Left ventricle myocardium inferior (tissue), 1 donor: ENCODE measurements at regions not wholly inside any gene's neighbourhood (a gene's known extent, or its start where the extent isn't known, plus 50 kb on each side); places are given as distances from the start of the nearest gene placed in this dataset.

Experiments
- DNase-seq: peaks from one replicate; pipeline ENCODE4 v3.0.0-alpha.2; 2020
- H3K27ac ChIP-seq: fragments of 200-600 bp; replicated peaks from 2 replicates; pipeline ENCODE4 v1.8.0; 2021
- H3K27me3 ChIP-seq: fragments of 200-600 bp; 2 replicates; pipeline ENCODE4 v1.8.0; 2021; ENCODE audit warnings: low read depth
- H3K36me3 ChIP-seq: fragments of 200-600 bp; 2 replicates; pipeline ENCODE4 v1.8.0; 2021
- H3K4me1 ChIP-seq: fragments of 200-600 bp; 2 replicates; pipeline ENCODE4 v1.8.0; 2021
- H3K4me3 ChIP-seq: fragments of 200-600 bp; 2 replicates; pipeline ENCODE4 v1.8.0; 2021; ENCODE audit warnings: mild to moderate bottlenecking, moderate library complexity
- H3K9me3 ChIP-seq: fragments of 200-600 bp; replicated peaks from 2 replicates; pipeline ENCODE4 v1.8.0; 2021
- intact Hi-C: fragments of 100-400 bp; cut with micrococcal nuclease; formaldehyde crosslinking; loops from one replicate; pipeline ENCODE4 v1.11.0; 2022
- TF ChIP-seq, protein P1 (sequence below): fragments of 200-600 bp; IDR thresholded peaks from 2 replicates; pipeline ENCODE4 v1.8.0; 2021; ENCODE audit warnings: antibody characterized with exemption, mild to moderate bottlenecking, borderline replicate concordance
- donor health status: DM: no; HTN: yes; CAD: no; lungs with severe emphysema.

DNA sequence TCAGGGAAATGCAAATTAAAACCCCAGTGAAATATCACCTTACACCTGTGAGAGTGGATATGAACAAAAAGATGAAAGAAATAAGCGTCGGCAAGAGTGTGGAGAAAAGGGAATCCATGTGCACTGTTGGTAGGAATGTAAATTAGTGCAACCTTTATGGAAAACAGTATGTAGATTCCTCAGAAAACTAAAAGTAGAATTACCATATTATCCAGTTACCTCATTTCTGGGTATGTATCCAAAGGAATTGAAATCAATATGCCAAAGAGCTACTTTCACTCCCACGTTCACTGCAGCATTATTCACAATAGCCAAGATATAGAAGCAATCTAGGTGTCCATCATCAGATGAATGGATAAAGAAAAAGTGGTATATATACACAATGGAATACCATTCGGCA, 246.0 kb upstream of the ARHGAP20 start:
- no peaks in the 10 kb centered on the region for H3K36me3 ChIP-seq
- DNase-seq = no peak
- no peak overlapping the region for H3K27ac ChIP-seq
- intact Hi-C loops = no loop called here
- peaks cover 9% of the 10 kb centered on the region for H3K27me3 ChIP-seq
- no peaks in the 10 kb centered on the region for H3K9me3 ChIP-seq
- H3K4me3 ChIP-seq = no peak overlapping the region
- H3K4me1 ChIP-seq = no peaks in the 10 kb centered on the region
- TF ChIP-seq, protein P1, sequence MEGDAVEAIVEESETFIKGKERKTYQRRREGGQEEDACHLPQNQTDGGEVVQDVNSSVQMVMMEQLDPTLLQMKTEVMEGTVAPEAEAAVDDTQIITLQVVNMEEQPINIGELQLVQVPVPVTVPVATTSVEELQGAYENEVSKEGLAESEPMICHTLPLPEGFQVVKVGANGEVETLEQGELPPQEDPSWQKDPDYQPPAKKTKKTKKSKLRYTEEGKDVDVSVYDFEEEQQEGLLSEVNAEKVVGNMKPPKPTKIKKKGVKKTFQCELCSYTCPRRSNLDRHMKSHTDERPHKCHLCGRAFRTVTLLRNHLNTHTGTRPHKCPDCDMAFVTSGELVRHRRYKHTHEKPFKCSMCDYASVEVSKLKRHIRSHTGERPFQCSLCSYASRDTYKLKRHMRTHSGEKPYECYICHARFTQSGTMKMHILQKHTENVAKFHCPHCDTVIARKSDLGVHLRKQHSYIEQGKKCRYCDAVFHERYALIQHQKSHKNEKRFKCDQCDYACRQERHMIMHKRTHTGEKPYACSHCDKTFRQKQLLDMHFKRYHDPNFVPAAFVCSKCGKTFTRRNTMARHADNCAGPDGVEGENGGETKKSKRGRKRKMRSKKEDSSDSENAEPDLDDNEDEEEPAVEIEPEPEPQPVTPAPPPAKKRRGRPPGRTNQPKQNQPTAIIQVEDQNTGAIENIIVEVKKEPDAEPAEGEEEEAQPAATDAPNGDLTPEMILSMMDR = no peak

DNA sequence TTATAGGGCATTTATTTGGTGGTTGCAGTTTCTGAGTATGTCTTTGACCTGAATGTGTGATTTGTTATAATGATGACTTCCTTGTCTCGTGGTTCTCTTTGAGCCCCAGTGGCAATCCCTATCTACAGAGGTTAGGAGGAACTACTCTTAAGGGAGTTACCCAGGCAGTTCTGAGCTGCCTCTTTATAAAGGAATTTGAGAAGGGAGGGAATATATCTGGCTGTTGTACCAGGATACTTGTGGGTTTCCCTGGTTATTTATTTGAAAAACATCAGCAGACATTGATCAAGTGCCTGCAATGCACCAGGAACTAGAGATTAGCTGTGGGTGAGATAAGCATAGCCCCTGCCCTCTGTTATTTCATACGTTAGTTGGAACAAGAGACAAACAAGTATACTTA, 243.5 kb upstream of the ARHGAP20 start:
- TF ChIP-seq, protein P1 = no peak

DNA sequence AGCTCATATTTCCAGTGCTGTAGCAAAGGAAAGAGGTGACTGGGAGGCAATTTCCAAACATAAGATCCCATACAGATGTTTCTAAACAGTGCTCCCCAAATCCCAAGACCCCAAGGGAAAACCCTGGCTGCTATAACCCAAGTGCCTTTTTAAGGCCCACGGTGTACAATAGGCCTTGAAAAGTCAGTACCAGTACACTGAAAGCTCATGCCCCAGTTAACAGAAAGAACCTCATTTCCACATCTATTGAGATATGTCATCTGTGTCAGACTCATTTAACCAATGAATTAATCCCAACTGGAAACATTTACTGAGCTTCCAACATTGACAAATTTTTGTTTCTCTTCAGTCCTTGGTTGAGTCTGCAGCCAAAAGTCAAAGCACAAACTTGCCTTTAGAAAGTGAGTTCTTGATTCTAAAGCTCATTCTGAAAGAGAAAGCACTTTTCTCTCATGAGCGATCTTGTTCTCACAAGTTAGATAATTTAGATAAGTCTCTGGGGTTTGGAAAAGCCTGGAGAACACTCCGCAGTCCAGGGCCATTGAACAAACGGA, 239.8 kb upstream of the ARHGAP20 start:
- H3K4me1 ChIP-seq = no peaks in the 10 kb centered on the region
- no peaks in the 10 kb centered on the region for H3K9me3 ChIP-seq
- H3K27me3 ChIP-seq = peaks cover 2% of the 10 kb centered on the region
- intact Hi-C loops = no loop called here
- H3K36me3 ChIP-seq = no peaks in the 10 kb centered on the region
- peak overlapping the region; percentile 42 for H3K27ac ChIP-seq
- TF ChIP-seq, protein P1 = no peak
- DNase-seq = no peak
- H3K4me3 ChIP-seq = no peak overlapping the region

More for the DNA sequence above, 243.5 kb upstream of the ARHGAP20 start:
- DNase-seq = no peak
- Histone ChIP-seq H3K36me3 (no peaks in the 10 kb centered on the region), H3K4me3 (no peak overlapping the region), H3K27me3 (peaks cover 9% of the 10 kb centered on the region), H3K4me1 (no peaks in the 10 kb centered on the region), H3K9me3 (no peaks in the 10 kb centered on the region), H3K27ac (no peak overlapping the region)
- intact Hi-C loops = no loop called here

DNA sequence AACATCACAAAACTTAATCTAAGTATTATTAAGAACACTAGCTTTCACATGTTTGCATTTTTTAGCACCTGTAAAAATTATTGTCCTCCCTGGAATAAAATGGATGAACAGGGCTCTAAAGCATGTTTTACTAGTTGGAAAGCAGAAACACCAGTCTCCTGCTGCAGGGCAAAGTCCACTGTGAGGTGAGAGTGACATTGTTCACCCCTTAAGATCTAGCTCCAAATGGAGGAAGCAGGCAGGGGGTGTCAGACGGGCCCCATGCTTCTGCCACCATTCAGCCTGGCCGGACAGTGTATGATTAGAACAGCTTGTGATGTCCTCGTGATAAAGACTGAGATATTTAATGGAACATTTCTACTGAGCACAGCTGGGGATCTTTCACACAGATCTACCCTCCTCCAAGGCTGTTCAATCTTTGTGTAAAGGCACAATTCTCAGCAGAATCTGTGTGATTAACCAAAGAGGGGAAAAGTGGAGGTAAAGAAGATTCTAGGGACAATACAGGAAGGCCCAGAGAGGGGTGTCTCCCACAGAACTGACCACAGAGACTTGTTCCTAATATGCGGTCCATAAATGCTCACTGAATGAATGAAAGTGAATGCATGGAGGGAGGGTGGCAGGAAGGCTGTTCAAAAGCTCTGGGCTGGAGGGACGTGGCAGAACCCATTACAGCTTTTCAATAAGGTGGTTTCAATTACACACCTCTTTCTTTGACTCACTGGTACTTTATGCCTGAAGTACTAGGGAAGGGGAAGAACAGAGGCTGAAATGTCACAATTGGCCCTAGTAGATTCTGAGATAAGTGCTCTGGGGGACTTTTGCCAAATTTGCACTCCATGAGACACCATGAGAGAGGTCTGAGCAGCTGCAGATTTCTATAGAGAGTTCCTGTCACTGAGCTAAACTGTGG, 239.1 kb upstream of the ARHGAP20 start:
- Histone ChIP-seq H3K4me3 (no peak overlapping the region), H3K27me3 (no peaks in the 10 kb centered on the region), H3K36me3 (no peaks in the 10 kb centered on the region), H3K27ac (peak overlapping the region; percentile 42), H3K9me3 (no peaks in the 10 kb centered on the region), H3K4me1 (no peaks in the 10 kb centered on the region)
- TF ChIP-seq, protein P1 = no peak
- intact Hi-C loops = no loop called here
- DNase-seq = no peak

DNA sequence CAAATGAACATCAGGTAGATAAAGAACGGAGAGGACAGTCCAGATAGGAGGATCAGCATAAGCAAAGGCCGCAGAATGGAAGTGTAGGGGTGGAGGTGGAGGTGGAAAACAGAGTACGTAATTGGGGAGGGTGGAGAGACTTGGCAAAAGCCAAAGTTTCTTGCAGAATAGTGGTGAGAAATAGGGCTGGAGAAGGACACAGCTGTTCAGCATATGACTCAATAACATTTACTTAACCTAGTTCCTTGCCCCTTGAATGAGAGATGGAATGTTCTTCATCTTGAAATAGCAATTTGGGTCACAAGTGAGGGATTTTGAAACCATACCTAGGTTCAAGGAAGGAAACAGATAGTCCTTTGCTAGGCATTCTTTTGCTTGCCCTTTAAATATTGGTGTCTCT, 235.9 kb upstream of the ARHGAP20 start:
- Histone ChIP-seq H3K27me3 (peaks cover 6% of the 10 kb centered on the region), H3K27ac (peak overlapping the region; percentile 26), H3K36me3 (no peaks in the 10 kb centered on the region), H3K9me3 (no peaks in the 10 kb centered on the region), H3K4me1 (no peaks in the 10 kb centered on the region), H3K4me3 (no peak overlapping the region)
- intact Hi-C loops = no loop called here
- TF ChIP-seq, protein P1 = no peak
- DNase-seq = no peak
